HL-60 (cell line): ENCODE measurements at regions not wholly inside any gene's neighbourhood (a gene's known extent, or its start where the extent isn't known, plus 50 kb on each side); places are given as distances from the start of the nearest gene placed in this dataset.

Experiments
- CTCF ChIP-seq: IDR thresholded peaks from one replicate; pipeline ENCODE4 v1.5.1; 2011; ENCODE audit warnings: low read length, control low read depth, inconsistent platforms; ENCODE audit not compliant: insufficient read depth
- POLR2AphosphoS5 ChIP-seq: IDR thresholded peaks from 2 replicates; pipeline ENCODE4 v1.6.1; 2012; ENCODE audit warnings: low read depth

- no peak for TF ChIP-seq CTCF
- no peak for TF ChIP-seq POLR2AphosphoS5
Measured at GRCh38 chr7:46774515-46774914, 807.4 kb downstream of the TNS3 start.
